Smooth muscle cell of the brain vasculature (primary cell): ENCODE measurements at regions not wholly inside any gene's neighbourhood (a gene's known extent, or its start where the extent isn't known, plus 50 kb on each side); places are given as distances from the start of the nearest gene placed in this dataset.

Experiments
- DNase-seq: peaks from one replicate; pipeline ENCODE4 v3.0.0-alpha.2; 2012; ENCODE audit warnings: low read depth, low spot score

GRCh38 chr4:133476063-133476462 is 327.0 kb downstream of the PCDH10 start:
- no peak for DNase-seq

- DNase-seq: no peak
Observed at GRCh38 chr4:133474501-133474900, 325.4 kb downstream of the PCDH10 start.

GRCh38 chr4:133472244-133472643 is 323.1 kb downstream of the PCDH10 start:
- no peak for DNase-seq

GRCh38 chr4:133467290-133467947 is 318.3 kb downstream of the PCDH10 start:
- DNase-seq: no peak

- DNase-seq: no peak
Observed at GRCh38 chr4:133465022-133465421, 315.9 kb downstream of the PCDH10 start.

- DNase-seq: no peak
Observed at GRCh38 chr4:133464311-133464710, 315.2 kb downstream of the PCDH10 start.

GRCh38 chr4:133452678-133453077 is 303.6 kb downstream of the PCDH10 start:
- DNase-seq: no peak

- no peak for DNase-seq
Observed at GRCh38 chr4:133450813-133451212, 301.7 kb downstream of the PCDH10 start.

- DNase-seq: no peak
Observed at GRCh38 chr4:133440404-133440803, 291.3 kb downstream of the PCDH10 start.

- DNase-seq: no peak
Observed at GRCh38 chr4:133439830-133440229, 290.7 kb downstream of the PCDH10 start.

- no peak for DNase-seq
Observed at GRCh38 chr4:133424605-133425004, 275.5 kb downstream of the PCDH10 start.

GRCh38 chr4:133403913-133404312 is 254.8 kb downstream of the PCDH10 start:
- no peak for DNase-seq

GRCh38 chr4:133402616-133403015 is 253.5 kb downstream of the PCDH10 start:
- DNase-seq: no peak

GRCh38 chr4:133394971-133395627 is 246.0 kb downstream of the PCDH10 start:
- DNase-seq: no peak

GRCh38 chr4:133390198-133390855 is 241.2 kb downstream of the PCDH10 start:
- DNase-seq: no peak

- no peak for DNase-seq
Observed at GRCh38 chr4:133389029-133389428, 239.9 kb downstream of the PCDH10 start.

GRCh38 chr4:133385161-133385954 is 236.3 kb downstream of the PCDH10 start:
- no peak for DNase-seq

GRCh38 chr4:133379681-133380438 is 230.8 kb downstream of the PCDH10 start:
- DNase-seq: no peak

GRCh38 chr4:133377286-133377685 is 228.2 kb downstream of the PCDH10 start:
- DNase-seq: no peak

GRCh38 chr4:133372699-133373098 is 223.6 kb downstream of the PCDH10 start:
- no peak for DNase-seq

- no peak for DNase-seq
Observed at GRCh38 chr4:133355633-133356032, 206.5 kb downstream of the PCDH10 start.
